GM23338 (cell line): ENCODE measurements at regions not wholly inside any gene's neighbourhood (a gene's known extent, or its start where the extent isn't known, plus 50 kb on each side); places are given as distances from the start of the nearest gene placed in this dataset.

Source experiments
- ATAC-seq: fragments of 200-7000 bp; cut with Tn5 transposase; 3 replicates; pipeline ENCODE4 v1.9.1; 2020
- DNase-seq: peaks from one replicate; pipeline ENCODE4 v3.0.0-alpha.2; 2015; ENCODE audit warnings: low spot score
- H2AFZ ChIP-seq: fragments of 200-600 bp; sonication (generic); 2 replicates; pipeline ENCODE4 v1.8.0; 2016; ENCODE audit warnings: antibody characterized with exemption, mild to moderate bottlenecking, moderate library complexity
- H3F3A ChIP-seq: fragments of 200-600 bp; sonication (generic); replicated peaks from 2 replicates; pipeline ENCODE4 v1.8.0; 2017; ENCODE audit warnings: antibody characterized with exemption, mixed run types, low read depth
- H3K27ac ChIP-seq: fragments of 200-600 bp; sonication (generic); 2 replicates; pipeline ENCODE4 v1.6.1; 2016; ENCODE audit warnings: low read depth
- H3K27me3 ChIP-seq: fragments of 200-600 bp; sonication (generic); 2 replicates; pipeline ENCODE4 v1.8.0; 2016; ENCODE audit warnings: mild to moderate bottlenecking, mixed run types, moderate library complexity; ENCODE audit not compliant: insufficient read depth
- H3K36me3 ChIP-seq: fragments of 200-600 bp; sonication (generic); 2 replicates; pipeline ENCODE4 v1.8.0; 2016; ENCODE audit warnings: mild to moderate bottlenecking; ENCODE audit not compliant: insufficient read depth
- H3K4me1 ChIP-seq: fragments of 200-600 bp; sonication (generic); 2 replicates; pipeline ENCODE4 v1.8.0; 2016; ENCODE audit warnings: mild to moderate bottlenecking, moderate library complexity; ENCODE audit not compliant: insufficient read depth
- H3K4me2 ChIP-seq: fragments of 200-600 bp; sonication (generic); 2 replicates; pipeline ENCODE4 v1.7.1; 2017; ENCODE audit warnings: mixed run types
- H3K4me3 ChIP-seq: fragments of 200-600 bp; sonication (generic); 2 replicates; pipeline ENCODE4 v1.6.1; 2016; ENCODE audit warnings: mixed run types
- H3K79me2 ChIP-seq: fragments of 200-600 bp; sonication (generic); replicated peaks from 2 replicates; pipeline ENCODE4 v1.8.0; 2017; ENCODE audit warnings: mild to moderate bottlenecking; ENCODE audit not compliant: insufficient read depth
- H3K9me2 ChIP-seq: fragments of 200-600 bp; sonication (generic); 2 replicates; pipeline ENCODE4 v1.8.0; 2017; ENCODE audit not compliant: insufficient read depth
- H4K20me1 ChIP-seq: fragments of 200-600 bp; sonication (generic); replicated peaks from 2 replicates; pipeline ENCODE4 v1.8.0; 2017; ENCODE audit warnings: mild to moderate bottlenecking; ENCODE audit not compliant: insufficient read depth
- H3K27ac Mint-ChIP-seq: 2 replicates; pipeline ENCODE4 v1.8.0; 2020; ENCODE audit warnings: inconsistent platforms, mild to moderate bottlenecking, moderate library complexity, mixed read lengths
- H3K27me3 Mint-ChIP-seq: 3 replicates; pipeline ENCODE4 v1.8.0; 2022; ENCODE audit warnings: low read depth, mild to moderate bottlenecking, moderate library complexity, mixed read lengths, inconsistent platforms; ENCODE audit not compliant: insufficient read depth, poor library complexity
- H3K36me3 Mint-ChIP-seq: 3 replicates; pipeline ENCODE4 v1.8.0; 2021; ENCODE audit warnings: low read depth, mild to moderate bottlenecking, inconsistent platforms, moderate library complexity, mixed read lengths
- H3K4me1 Mint-ChIP-seq: 3 replicates; pipeline ENCODE4 v1.8.0; 2020; ENCODE audit warnings: mild to moderate bottlenecking, inconsistent platforms, mixed read lengths
- H3K4me3 Mint-ChIP-seq: 3 replicates; pipeline ENCODE4 v1.8.0; 2021; ENCODE audit warnings: moderate library complexity, mild to moderate bottlenecking, inconsistent platforms, mixed read lengths
- H3K9me3 Mint-ChIP-seq: 3 replicates; pipeline ENCODE4 v1.8.0; 2020; ENCODE audit warnings: moderate library complexity, mild to moderate bottlenecking, inconsistent platforms, mixed read lengths
- CREB1 ChIP-seq: fragments of 250-450 bp; sonication (Bioruptor Pico); IDR thresholded peaks from 2 replicates; pipeline ENCODE4 v1.5.0; 2020; ENCODE audit warnings: low read depth, mild to moderate bottlenecking, moderate library complexity
- EZH2 ChIP-seq: fragments of 200-600 bp; sonication (generic); IDR thresholded peaks from one replicate; pipeline ENCODE4 v1.8.0; 2017; ENCODE audit warnings: antibody characterized with exemption, mild to moderate bottlenecking, low read depth; ENCODE audit not compliant: unreplicated experiment
- EZH2phosphoT487 ChIP-seq: fragments of 200-600 bp; sonication (generic); IDR thresholded peaks from one replicate; pipeline ENCODE4 v1.8.1; 2018; ENCODE audit warnings: antibody characterized with exemption; ENCODE audit not compliant: unreplicated experiment
- JUNB ChIP-seq: IDR thresholded peaks from one replicate; pipeline ENCODE4 v1.6.1; 2016; ENCODE audit warnings: antibody characterized with exemption; ENCODE audit not compliant: unreplicated experiment
- POLR2AphosphoS5 ChIP-seq: IDR thresholded peaks from 2 replicates; pipeline ENCODE4 v1.6.1; 2016; ENCODE audit warnings: antibody characterized with exemption, low read depth
- REST ChIP-seq: IDR thresholded peaks from one replicate; pipeline ENCODE4 v1.6.1; 2018; ENCODE audit warnings: antibody characterized with exemption; ENCODE audit not compliant: unreplicated experiment
- STAT1 ChIP-seq: IDR thresholded peaks from one replicate; pipeline ENCODE4 v1.6.1; 2016; ENCODE audit warnings: antibody characterized with exemption; ENCODE audit not compliant: unreplicated experiment
- ZNF114 ChIP-seq: fragments of 250-450 bp; sonication (Bioruptor Pico); IDR thresholded peaks from 2 replicates; pipeline ENCODE4 v1.5.0; 2020; ENCODE audit warnings: mild to moderate bottlenecking, moderate library complexity
- TF ChIP-seq, protein P1 (sequence below), 2 experiments: fragments of 200-600 bp in 1 of 2; sonication (generic) in 1 of 2; conservative IDR thresholded peaks; 2 replicates each; pipeline versions ENCODE4 v1.5.1 to v1.6.1; 2016 to 2017; ENCODE audit warnings: antibody characterized with exemption in 2 of 2, low read depth in 2 of 2, mild to moderate bottlenecking in 2 of 2, moderate library complexity in 1 of 2

DNA sequence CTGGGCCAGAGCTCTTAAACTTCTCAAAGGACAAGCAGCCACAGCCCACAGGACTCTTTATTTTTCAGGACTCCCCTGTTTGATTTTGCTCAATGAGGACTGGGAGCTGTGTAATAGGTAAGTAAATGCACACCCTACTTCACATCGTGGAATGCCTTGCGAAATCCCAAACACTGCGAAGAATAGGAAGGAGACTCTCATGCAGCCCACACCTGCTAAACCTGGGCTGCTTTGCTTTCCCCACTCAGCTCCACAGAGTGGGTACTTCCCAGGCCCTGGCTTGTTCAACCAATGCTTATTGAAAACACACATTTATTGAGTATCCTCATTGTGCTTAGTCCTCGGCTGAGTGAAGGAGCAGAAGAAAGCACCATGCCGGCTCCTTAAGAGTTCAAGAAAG lies 103.3 kb upstream of the FSTL4 start:
- H3K79me2 ChIP-seq, result no peaks in the 10 kb centered on the region
- no peak for TF ChIP-seq EZH2phosphoT487
- no peak for TF ChIP-seq CREB1 (CRISPR knock-in tag)
- no peak for TF ChIP-seq JUNB
- no peak for TF ChIP-seq STAT1
- TF ChIP-seq REST, result no peak
- no peak for TF ChIP-seq POLR2AphosphoS5
- no peak for TF ChIP-seq ZNF114 (CRISPR knock-in tag)
- TF ChIP-seq, protein P1, sequence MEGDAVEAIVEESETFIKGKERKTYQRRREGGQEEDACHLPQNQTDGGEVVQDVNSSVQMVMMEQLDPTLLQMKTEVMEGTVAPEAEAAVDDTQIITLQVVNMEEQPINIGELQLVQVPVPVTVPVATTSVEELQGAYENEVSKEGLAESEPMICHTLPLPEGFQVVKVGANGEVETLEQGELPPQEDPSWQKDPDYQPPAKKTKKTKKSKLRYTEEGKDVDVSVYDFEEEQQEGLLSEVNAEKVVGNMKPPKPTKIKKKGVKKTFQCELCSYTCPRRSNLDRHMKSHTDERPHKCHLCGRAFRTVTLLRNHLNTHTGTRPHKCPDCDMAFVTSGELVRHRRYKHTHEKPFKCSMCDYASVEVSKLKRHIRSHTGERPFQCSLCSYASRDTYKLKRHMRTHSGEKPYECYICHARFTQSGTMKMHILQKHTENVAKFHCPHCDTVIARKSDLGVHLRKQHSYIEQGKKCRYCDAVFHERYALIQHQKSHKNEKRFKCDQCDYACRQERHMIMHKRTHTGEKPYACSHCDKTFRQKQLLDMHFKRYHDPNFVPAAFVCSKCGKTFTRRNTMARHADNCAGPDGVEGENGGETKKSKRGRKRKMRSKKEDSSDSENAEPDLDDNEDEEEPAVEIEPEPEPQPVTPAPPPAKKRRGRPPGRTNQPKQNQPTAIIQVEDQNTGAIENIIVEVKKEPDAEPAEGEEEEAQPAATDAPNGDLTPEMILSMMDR (conservative IDR thresholded peaks at IDR 0.05; ENCODE audit: low read depth in 2 of 2), result no peak
- H3K9me2 ChIP-seq, result no peaks in the 10 kb centered on the region
- Mint-ChIP-seq H3K36me3 (no peaks in the 10 kb centered on the region), H3K27ac (no peak overlapping the region), H3K4me1 (no peaks in the 10 kb centered on the region), H3K27me3 (no peaks in the 10 kb centered on the region), H3K9me3 (no peaks in the 10 kb centered on the region), H3K4me3 (no peak overlapping the region)
- no peaks in the 10 kb centered on the region for H3K36me3 ChIP-seq
- H2AFZ ChIP-seq, result no peak overlapping the region
- no peaks in the 10 kb centered on the region for H4K20me1 ChIP-seq
- no peak overlapping the region for H3K4me2 ChIP-seq
- H3F3A ChIP-seq, result no peaks in the 10 kb centered on the region
- DNase-seq, result no peak
- H3K4me3 ChIP-seq, result no peak overlapping the region
- no peak overlapping the region for H3K27ac ChIP-seq
- H3K4me1 ChIP-seq, result no peaks in the 10 kb centered on the region
- no peak for ATAC-seq
- no peaks in the 10 kb centered on the region for H3K27me3 ChIP-seq

DNA sequence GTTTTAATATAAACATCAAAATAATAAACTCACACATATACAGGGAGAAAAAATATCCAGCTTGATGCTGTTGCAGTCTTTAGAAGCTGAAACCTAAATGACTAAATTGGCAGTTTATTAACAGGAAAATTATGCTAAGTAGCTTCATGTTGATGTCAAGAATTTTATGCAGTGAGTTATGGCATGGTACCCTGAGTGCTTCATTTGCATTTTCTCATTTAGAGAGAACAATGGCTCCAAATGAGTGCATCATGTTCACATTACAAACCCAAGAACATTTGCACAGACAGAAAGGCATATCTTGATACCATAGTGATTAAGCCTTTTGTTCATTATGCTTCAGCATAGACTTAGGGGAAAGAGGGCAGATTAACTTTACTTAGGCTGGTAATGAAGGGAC lies 102.9 kb upstream of the FSTL4 start:
- Mint-ChIP-seq H3K36me3 (no peaks in the 10 kb centered on the region), H3K4me1 (no peaks in the 10 kb centered on the region), H3K4me3 (no peak overlapping the region), H3K27ac (no peak overlapping the region), H3K9me3 (no peaks in the 10 kb centered on the region), H3K27me3 (no peaks in the 10 kb centered on the region)
- no peaks in the 10 kb centered on the region for H3F3A ChIP-seq
- H3K79me2 ChIP-seq, result no peaks in the 10 kb centered on the region
- no peak overlapping the region for H3K4me3 ChIP-seq
- no peak for DNase-seq
- no peaks in the 10 kb centered on the region for H4K20me1 ChIP-seq
- no peak overlapping the region for H2AFZ ChIP-seq
- no peaks in the 10 kb centered on the region for H3K36me3 ChIP-seq
- no peaks in the 10 kb centered on the region for H3K4me1 ChIP-seq
- no peak overlapping the region for H3K4me2 ChIP-seq
- H3K27me3 ChIP-seq, result no peaks in the 10 kb centered on the region
- ATAC-seq, result no peak
- no peaks in the 10 kb centered on the region for H3K9me2 ChIP-seq
- TF ChIP-seq POLR2AphosphoS5, result no peak
- no peak for TF ChIP-seq EZH2
- no peak for TF ChIP-seq JUNB
- no peak for TF ChIP-seq ZNF114 (CRISPR knock-in tag)
- no peak overlapping the region for H3K27ac ChIP-seq
